HG03060 (cell line): ENCODE measurements at regions not wholly inside any gene's neighbourhood (a gene's known extent, or its start where the extent isn't known, plus 50 kb on each side); places are given as distances from the start of the nearest gene placed in this dataset.
"Not testable (repeated sequence)": the region's sequence is repeated elsewhere in the genome, so short reads cannot be mapped to it uniquely, and the experiment has no call there.

ENCODE experiments used
- ATAC-seq: cut with Tn5 transposase; IDR thresholded peaks from one replicate; pipeline ENCODE4 v1.9.1; 2021; ENCODE audit warnings: low read depth, moderate number of reproducible peaks; ENCODE audit not compliant: unreplicated experiment

GRCh38 chr2:39838589-39838988, 59.5 kb upstream of the THUMPD2 start:
- ATAC-seq: no peak

GRCh38 chr2:39837856-39838453, 58.9 kb upstream of the THUMPD2 start:
- peak; percentile 94 for ATAC-seq

- no peak for ATAC-seq
These were observed 57.6 kb upstream of the THUMPD2 start for GRCh38 chr2:39836638-39837037.

GRCh38 chr2:39834426-39834825, 55.4 kb upstream of the THUMPD2 start:
- no peak for ATAC-seq

- ATAC-seq: not testable (repeated sequence)
These were observed 51.6 kb upstream of the THUMPD2 start for GRCh38 chr2:39830610-39831009.
